GM12865 (cell line): ENCODE measurements at regions not wholly inside any gene's neighbourhood (a gene's known extent, or its start where the extent isn't known, plus 50 kb on each side); places are given as distances from the start of the nearest gene placed in this dataset.

Experiments
- DNase-seq: peaks from one replicate; pipeline ENCODE4 v3.0.0; 2010; ENCODE audit warnings: low read depth
- H3K4me3 ChIP-seq: 2 replicates; pipeline ENCODE4 v1.5.1; 2011; ENCODE audit warnings: mild to moderate bottlenecking, low read depth, low read length, control low read depth
- TF ChIP-seq, protein P1 (sequence below): IDR thresholded peaks from 2 replicates; pipeline ENCODE4 v1.5.1; 2011; ENCODE audit warnings: low read length, control low read depth, low read depth, inconsistent platforms; ENCODE audit not compliant: insufficient read depth; ENCODE audit errors: missing control alignments

DNA sequence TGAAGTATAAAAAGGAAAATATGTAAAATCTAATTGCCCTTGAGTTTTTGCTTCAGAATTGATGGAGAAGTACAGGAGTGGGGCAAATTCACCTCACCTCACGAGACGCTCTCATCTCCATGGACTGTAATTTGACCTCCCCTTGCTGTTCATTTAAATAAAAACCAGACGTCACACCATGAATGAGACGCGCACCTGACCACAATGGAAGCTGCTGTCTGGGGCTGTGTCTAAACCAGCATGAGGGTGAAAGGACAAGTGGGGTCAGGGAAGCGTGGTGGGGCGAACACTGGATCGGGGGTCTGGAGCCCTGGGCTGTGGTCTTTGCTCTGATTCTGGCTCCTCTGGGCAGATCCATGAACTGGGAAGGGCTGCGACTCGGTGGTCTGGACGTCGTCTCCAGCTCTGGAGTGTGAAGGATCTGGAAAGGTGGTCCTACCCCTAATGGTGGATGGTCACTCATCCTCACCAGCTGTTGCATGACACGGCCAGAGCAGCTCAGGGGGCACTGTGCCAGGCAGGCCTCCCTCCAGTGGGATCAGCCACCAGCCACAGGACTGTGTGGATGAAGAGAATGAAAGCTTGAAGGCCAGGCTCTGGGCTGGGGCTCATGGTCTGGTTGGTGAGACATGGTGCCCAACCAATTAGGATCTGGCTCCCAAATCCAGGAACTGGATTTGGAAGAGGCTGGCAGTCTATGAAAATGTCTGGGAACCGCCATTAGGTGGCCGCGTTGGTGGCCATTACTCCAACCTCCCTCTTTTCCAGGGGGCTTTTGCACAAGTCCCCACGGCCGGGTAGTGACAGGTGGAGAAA lies 728.6 kb downstream of the PTPRU start:
- TF ChIP-seq, protein P1, sequence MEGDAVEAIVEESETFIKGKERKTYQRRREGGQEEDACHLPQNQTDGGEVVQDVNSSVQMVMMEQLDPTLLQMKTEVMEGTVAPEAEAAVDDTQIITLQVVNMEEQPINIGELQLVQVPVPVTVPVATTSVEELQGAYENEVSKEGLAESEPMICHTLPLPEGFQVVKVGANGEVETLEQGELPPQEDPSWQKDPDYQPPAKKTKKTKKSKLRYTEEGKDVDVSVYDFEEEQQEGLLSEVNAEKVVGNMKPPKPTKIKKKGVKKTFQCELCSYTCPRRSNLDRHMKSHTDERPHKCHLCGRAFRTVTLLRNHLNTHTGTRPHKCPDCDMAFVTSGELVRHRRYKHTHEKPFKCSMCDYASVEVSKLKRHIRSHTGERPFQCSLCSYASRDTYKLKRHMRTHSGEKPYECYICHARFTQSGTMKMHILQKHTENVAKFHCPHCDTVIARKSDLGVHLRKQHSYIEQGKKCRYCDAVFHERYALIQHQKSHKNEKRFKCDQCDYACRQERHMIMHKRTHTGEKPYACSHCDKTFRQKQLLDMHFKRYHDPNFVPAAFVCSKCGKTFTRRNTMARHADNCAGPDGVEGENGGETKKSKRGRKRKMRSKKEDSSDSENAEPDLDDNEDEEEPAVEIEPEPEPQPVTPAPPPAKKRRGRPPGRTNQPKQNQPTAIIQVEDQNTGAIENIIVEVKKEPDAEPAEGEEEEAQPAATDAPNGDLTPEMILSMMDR, result no peak
- H3K4me3 ChIP-seq, result no peak overlapping the region
- DNase-seq, result no peak

DNA sequence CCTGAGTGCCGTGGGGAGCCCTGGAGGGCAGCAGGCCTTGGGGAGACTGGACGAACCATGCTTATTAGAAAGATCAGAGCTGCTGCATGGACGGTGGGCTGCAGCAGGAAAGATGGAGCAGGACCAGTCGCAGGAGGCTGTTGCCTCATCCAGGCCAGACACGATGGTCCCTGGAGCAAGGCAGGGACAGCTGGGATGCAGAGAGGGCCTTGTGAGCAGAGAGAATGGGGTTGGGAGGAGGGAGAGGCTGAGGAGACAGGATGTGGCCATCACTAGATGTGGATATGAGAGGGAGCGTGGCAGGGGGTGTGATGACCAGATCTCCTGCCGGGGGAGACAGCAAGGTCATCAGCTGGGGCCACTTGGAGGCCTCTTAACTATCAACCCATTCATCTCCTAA lies 727.6 kb downstream of the PTPRU start:
- TF ChIP-seq, protein P1, result no peak
- DNase-seq, result no peak
- no peak overlapping the region for H3K4me3 ChIP-seq

DNA sequence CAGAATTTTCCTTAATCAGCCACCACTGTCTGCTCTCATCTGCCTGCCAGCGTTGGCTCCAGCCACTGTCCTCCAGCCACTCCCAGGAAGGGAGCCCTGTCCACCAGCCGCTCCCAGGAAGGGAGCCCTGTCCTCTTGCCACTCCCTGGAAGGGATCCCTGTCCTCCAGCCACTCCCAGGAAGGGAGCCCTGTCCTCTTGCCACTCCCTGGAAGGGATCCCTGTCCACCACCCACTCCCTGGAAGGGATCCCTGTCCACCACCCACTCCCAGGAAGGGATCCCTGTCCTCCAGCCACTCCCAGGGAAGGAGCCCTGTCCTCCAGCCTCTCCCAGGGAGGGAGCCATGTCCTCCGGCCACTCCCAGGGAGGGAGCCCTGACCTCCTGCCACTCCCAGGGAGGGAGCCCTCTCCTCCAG lies 726.5 kb downstream of the PTPRU start:
- H3K4me3 ChIP-seq, result no peak overlapping the region
- DNase-seq, result no peak
- TF ChIP-seq, protein P1, result no peak

DNA sequence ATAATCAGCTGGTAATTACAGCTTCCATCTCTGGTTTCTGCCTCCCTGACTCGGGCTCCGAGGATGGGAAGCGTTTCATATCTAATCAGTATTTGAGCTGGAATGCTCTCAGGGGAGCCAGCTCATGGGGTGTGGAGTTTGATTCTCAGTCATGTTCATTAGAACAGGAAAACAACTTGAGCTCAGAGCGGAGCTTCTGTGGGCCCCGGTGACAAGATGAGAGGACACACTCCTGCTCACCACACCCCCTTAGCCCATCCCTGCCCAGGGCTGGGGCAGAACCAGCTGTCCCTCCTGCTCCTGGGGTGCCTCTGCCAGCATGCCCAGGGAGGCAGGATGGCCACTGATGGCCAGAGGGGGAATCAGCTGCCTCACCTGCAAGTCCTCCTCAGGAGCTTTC lies 726.0 kb downstream of the PTPRU start:
- TF ChIP-seq, protein P1, result no peak
- DNase-seq, result no peak
- no peak overlapping the region for H3K4me3 ChIP-seq

DNA sequence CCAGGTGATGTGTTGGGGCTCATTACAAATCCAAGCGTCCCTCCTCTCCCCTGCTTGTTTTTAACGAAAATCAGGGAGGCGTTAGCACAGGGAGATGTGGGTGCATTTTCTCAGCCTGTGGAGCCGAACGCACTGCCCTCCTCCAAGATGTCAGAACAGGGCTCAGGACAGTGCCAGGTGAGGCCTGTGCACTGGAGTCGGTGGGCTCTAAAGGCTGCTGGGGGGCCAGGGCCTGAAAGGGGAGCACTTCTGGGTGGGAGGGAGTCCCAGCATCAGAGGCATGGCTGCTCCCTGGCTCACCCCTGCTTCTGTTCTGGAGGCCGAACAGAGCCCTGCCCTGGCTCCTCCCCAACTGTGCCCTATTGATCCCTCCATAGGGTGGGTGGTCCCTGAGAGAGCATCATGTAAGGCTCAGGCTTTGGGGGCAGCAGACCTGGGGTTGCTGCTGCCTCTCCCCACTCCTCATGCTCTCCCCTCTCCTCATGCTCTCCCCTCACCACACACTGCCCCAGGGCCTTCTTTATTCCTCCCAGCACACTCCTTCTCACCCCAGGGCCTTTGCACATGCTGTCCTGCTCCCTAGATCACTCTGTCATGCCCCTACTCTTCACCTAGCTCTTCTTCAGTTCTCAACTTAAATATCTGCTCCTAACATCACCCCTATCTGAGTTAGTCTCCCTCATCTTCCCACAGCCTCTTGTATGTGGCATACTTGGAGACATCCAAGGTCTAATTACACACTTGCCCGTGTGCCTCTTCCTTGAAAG lies 725.2 kb downstream of the PTPRU start:
- no peak overlapping the region for H3K4me3 ChIP-seq
- TF ChIP-seq, protein P1, result no peak
- DNase-seq, result no peak

DNA sequence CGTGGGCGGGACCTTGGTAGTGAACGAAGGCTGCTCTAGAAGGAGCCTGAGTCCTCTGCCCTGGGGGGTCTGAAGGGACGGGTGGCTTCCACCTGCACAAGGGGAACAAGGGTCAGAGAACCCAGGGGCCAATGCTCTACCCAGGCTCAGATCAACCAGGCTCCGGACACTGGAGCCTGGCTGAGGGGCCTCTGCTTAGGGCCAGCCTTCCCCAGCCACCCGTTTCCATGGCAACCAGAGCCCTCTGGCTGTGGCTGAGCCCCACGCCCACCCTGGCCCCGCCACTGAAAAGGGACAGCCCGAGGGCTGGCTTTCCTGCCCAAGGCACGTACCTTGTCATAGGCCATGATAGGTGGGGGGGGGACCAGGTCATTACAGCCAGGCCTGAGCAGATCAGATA lies 724.6 kb downstream of the PTPRU start:
- TF ChIP-seq, protein P1, result no peak
- DNase-seq, result no peak
- H3K4me3 ChIP-seq, result no peak overlapping the region
